ENCODE measurements at regions not wholly inside any gene's neighbourhood (a gene's known extent, or its start where the extent isn't known, plus 50 kb on each side); places are given as distances from the start of the nearest gene placed in this dataset.

DNA sequence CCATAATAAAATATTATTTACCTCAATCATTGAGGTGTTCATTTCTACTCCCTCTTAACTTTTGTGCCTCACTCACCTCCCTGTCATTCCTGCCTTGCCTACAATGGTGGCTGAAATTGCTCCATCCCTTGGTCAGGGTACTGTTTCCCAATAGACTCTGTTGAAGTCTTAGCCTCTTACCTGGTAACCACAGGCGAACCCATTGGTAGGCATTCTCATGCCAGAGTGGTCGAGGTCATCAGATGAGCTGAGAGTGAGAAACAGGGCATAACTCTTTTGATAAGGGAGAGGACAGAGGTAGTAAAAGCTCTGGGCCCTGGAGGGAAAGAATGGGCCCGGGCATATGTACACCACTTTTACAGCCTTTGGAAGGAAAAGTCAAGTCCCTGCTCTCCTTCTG is 265.6 kb downstream of the ARRDC4 start (continued):
- no peak for TF ChIP-seq AFF4 (CRISPR knock-in tag; IDR thresholded peaks at IDR 0.05; ENCODE audit: borderline replicate concordance)
- TF ChIP-seq JUN (CRISPR knock-in tag; IDR thresholded peaks at IDR 0.05) = no peak
- TF ChIP-seq ZNF121 (CRISPR knock-in tag; IDR thresholded peaks at IDR 0.05) = no peak
- TF ChIP-seq FOXP1 (CRISPR knock-in tag; IDR thresholded peaks at IDR 0.05; ENCODE audit: borderline replicate concordance) = no peak
- TF ChIP-seq ZNF281 (CRISPR knock-in tag; IDR thresholded peaks at IDR 0.05) = no peak
- TF ChIP-seq OVOL2 (CRISPR knock-in tag; IDR thresholded peaks at IDR 0.05; ENCODE audit: borderline replicate concordance) = no peak
- no peak for TF ChIP-seq ERG (CRISPR knock-in tag; IDR thresholded peaks at IDR 0.05)
- TF ChIP-seq NFE2L1 (CRISPR knock-in tag; IDR thresholded peaks at IDR 0.05) = no peak

- ChIA-PET POLR2A (no interaction called here), CTCF (no interaction called here)
- Mint-ChIP-seq H3K4me1 (no peaks in the 10 kb centered on the region), H3K27ac (no peak overlapping the region), H3K4me3 (no peak overlapping the region), H3K27me3 (ENCODE audit: low read depth) (no peaks in the 10 kb centered on the region), H3K9me3 (no peaks in the 10 kb centered on the region), H3K36me3 (no peaks in the 10 kb centered on the region)
- DNase-seq (ENCODE audit: low spot score) (no peak), ATAC-seq (no peak)
- TF ChIP-seq SMAD4 (CRISPR knock-in tag; IDR thresholded peaks at IDR 0.05) (no peak), CBFB (CRISPR knock-in tag; IDR thresholded peaks at IDR 0.05; ENCODE audit: low read depth) (no peak), HMGXB4 (CRISPR knock-in tag; IDR thresholded peaks at IDR 0.05) (no peak), ATF2 (CRISPR knock-in tag; IDR thresholded peaks at IDR 0.05; ENCODE audit: borderline replicate concordance, low read depth) (no peak)
- TF ChIP-seq, protein P1, sequence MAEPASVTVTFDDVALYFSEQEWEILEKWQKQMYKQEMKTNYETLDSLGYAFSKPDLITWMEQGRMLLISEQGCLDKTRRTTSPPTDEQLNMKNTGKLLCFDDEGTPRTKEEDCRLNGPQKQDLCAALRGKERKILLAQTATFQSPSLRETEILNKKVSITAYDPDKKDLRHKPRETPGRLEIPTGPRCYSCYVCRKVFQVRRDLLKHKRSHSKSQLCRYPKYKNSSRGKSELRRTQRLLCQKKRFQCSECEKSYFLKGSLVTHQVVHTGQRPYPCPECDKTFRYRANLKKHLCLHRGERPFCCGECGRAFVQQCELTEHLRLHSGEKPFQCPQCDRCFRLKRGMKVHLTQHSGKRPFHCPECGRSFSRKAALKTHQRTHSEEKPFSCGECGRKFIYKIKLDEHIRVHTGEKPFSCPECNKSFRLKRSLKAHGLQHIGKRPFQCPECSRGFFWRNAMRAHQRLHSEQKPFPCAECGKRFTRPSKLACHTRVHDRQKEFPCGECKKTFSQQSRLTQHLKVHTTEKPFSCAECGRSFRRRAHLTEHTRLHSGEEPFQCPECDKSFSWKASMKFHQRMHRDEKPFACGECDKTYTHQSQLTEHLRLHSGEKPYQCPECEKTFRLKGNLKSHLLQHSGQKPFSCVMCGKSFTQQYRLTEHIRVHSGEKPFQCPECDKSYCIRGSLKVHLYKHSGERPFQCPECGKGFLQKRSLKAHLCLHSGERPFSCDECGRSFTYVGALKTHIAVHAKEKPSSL (CRISPR knock-in tag; conservative IDR thresholded peaks at IDR 0.05) = no peak
Measured at GRCh38 chr15:98226578-98226977, 266.1 kb downstream of the ARRDC4 start.

All from WTC11 (cell line).